Fibroblast of lung (primary cell): ENCODE measurements at regions not wholly inside any gene's neighbourhood (a gene's known extent, or its start where the extent isn't known, plus 50 kb on each side); places are given as distances from the start of the nearest gene placed in this dataset.

Experiments
- EZH2 ChIP-seq: IDR thresholded peaks from 2 replicates; pipeline ENCODE4 v1.5.1; 2012; ENCODE audit warnings: low read length, control low read depth, mild to moderate bottlenecking; ENCODE audit errors: missing control alignments
- TF ChIP-seq, protein P1 (sequence below), 2 donors: IDR thresholded peaks in 1 of 2; conservative IDR thresholded peaks in 1 of 2; 1 replicate in 1 of 2; 2 replicates in 1 of 2; pipeline ENCODE4 v1.5.1; 2011 to 2012; ENCODE audit warnings: low read length in 2 of 2, control low read depth in 1 of 2, inconsistent platforms in 1 of 2, low read depth in 1 of 2, mild to moderate bottlenecking in 1 of 2

GRCh38 chr5:173817561-173817960 lies 70.6 kb upstream of the CPEB4 start:
- TF ChIP-seq, protein P1, sequence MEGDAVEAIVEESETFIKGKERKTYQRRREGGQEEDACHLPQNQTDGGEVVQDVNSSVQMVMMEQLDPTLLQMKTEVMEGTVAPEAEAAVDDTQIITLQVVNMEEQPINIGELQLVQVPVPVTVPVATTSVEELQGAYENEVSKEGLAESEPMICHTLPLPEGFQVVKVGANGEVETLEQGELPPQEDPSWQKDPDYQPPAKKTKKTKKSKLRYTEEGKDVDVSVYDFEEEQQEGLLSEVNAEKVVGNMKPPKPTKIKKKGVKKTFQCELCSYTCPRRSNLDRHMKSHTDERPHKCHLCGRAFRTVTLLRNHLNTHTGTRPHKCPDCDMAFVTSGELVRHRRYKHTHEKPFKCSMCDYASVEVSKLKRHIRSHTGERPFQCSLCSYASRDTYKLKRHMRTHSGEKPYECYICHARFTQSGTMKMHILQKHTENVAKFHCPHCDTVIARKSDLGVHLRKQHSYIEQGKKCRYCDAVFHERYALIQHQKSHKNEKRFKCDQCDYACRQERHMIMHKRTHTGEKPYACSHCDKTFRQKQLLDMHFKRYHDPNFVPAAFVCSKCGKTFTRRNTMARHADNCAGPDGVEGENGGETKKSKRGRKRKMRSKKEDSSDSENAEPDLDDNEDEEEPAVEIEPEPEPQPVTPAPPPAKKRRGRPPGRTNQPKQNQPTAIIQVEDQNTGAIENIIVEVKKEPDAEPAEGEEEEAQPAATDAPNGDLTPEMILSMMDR (conservative IDR thresholded peaks at IDR 0.05 in 1 of 2, IDR thresholded peaks at IDR 0.05 in 1 of 2; ENCODE audit: low read depth in 1 of 2, low read length in 2 of 2): no peak
- TF ChIP-seq EZH2: no peak
